HG03139 (cell line): ENCODE measurements at regions not wholly inside any gene's neighbourhood (a gene's known extent, or its start where the extent isn't known, plus 50 kb on each side); places are given as distances from the start of the nearest gene placed in this dataset.

ENCODE experiments used
- ATAC-seq: cut with Tn5 transposase; IDR thresholded peaks from one replicate; pipeline ENCODE4 v1.9.1; 2021; ENCODE audit not compliant: unreplicated experiment

DNA sequence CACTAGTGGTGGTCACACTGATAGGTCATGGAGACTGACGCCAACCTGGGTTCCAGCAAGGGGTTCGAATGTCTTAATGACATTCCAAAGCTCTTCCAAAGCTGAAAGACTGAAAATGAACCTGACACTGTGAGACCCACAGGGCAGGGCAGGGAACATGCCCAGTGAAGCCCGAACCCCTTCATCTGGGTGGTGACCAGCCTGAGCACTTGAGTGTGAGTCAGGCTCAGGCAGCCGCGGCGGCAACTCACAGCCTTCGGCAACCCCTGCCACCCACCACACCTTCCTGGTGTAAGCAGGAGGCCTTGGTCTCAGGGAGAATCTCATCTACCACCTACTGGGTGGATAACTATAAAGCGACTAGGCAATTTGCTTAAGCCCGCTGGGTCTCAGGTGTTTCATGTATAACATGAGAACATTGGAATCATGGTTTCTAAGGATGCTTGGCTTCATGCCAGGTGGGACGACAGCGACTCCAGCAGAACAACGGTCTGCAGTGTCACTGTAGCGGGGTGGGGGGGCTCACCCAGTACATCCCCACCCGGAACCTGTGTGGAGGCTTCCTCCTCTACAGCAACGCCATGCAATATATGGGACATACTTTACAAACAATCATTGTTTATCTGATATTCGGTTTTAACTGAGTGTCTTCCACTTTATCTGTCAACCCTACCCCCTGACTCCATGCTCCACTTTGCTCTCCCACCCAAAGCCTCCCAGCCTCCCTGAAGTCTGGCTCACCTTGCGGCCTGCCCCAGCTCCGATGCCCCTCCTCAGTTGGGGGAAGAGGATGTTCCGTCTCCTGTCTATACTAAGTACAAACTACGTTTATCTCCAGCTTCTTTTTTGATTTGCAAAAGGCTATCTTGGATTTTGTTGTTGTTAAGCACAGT is 125.0 kb upstream of the MEF2A start:
- no peak for ATAC-seq

DNA sequence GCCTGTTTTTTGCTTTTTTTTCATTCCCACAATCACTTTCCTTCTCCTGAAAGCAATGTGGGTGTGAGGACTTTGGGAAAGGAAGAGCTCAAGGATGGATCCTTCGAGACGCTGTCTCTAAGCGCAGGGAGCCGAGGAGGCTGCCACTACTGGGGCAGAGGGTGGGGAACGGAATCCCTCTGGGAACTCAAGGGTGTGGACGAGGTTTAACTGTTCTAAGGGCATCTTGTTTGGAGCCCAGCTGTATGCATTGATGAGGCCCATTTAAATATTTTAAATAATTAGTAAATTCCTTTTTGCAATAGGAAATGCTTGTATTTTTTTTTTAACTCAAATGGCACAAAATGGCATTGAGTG is 124.4 kb upstream of the MEF2A start:
- ATAC-seq = no peak

DNA sequence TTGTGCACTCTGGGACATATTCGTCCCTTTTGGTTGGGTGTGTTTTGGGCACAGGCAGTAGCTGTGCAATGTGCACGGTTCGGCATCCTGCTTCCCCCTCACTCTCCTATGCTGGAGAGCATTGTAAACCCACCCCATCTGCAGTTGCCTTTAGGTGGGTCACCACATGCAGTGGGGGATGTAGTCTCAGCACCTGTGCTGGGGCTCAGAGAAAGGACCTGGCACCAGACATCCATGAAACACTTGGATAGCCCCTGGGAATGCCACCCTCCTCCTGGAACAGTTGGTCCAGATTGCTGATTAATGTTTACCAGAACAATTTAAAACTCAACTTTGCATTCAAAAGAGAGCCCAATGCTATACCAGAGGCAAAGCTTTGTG is 123.9 kb upstream of the MEF2A start:
- no peak for ATAC-seq

DNA sequence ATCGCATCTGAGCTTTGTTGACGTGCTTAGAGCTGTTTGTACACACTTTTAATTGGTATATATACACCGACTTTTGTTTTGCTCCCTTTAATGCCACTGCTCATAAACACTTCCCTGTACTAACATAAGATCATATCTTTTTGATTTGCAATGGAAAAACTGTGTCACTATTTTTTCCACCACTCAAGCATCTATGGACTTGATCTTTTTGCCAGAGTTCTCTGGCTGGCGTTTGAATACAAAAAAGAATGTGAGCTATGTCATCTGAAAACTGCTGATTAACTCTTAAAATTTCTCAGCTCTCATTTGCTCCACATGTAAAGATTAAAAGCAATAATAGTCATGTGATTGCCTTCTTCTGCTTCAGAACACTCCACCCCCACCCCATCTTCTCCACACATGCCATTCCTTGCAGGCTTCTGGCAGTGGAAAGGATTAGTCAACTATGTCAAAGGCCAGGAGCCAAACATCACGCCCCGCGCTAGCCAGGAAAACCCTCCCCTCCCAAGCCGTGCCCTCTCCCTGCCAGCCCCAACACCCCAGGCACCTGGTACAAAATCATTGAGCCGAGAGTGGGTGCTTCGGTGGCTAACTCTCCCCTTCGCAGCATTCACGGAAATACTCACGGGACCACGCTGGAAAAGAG is 123.4 kb upstream of the MEF2A start:
- ATAC-seq = no peak

DNA sequence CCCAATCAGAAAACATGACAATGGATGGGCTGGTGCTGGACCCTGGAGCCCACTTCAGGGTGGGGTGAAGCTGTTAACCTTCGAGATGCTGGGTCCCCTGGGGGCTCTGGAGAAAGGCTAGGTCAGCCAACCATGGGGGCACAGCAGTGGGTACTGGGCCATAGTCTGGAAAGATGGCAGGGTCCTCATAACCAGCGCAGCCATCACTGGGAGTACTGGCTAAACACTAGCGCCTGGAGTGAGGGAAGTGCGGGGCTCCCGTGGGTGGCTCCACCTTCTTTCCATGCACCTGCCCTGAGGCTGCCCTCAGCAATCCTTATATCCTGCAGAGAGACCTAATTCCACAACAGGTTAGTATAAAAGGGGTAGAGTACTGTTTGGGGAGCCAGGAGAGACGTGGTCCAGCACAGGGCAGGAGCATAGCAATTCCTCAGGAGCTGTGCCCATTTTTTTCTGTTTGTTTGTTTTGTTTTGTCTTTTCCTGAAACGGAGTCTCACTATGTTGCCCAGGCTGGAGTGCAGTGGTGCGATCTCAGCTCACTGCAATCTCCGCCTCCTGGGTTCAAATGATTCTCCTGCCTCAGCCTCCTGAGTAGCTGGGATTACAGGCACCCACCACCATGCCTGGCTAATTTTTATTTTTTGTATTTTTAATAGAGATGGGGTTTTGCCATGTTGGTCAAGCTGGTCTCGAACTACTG is 122.6 kb upstream of the MEF2A start:
- no peak for ATAC-seq

DNA sequence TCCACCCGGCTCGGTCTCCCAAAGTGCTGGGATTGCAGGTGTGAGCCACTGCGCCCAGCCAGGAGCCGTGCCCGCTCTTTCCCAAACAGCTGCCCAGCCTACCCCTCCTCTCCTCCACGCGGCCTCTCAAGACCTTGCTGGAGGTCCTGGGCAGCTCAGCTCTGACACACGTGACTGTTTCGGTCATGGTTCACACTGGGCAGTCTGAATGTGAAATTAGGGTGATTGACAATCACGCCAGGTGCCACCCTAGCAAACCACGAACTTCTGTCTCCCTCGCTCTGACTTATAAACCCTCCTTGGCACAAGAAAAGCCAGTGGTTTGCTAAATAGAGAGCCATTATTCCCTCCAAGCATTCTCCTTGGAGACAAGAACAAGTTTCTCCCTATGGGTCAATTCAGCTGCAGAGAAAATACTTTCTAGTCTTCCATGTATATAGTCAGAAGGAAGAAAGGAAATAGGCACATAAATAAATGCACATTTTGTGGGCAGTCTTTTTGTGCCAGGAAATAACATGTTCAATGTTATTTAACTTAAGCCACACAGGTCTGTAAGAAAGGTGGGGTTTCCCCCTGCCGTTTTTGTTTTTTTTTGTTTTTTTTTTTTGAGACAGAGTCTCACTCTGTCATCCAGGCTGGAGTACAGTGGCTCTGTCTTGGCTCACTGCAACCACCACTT is 121.9 kb upstream of the MEF2A start:
- ATAC-seq = no peak

DNA sequence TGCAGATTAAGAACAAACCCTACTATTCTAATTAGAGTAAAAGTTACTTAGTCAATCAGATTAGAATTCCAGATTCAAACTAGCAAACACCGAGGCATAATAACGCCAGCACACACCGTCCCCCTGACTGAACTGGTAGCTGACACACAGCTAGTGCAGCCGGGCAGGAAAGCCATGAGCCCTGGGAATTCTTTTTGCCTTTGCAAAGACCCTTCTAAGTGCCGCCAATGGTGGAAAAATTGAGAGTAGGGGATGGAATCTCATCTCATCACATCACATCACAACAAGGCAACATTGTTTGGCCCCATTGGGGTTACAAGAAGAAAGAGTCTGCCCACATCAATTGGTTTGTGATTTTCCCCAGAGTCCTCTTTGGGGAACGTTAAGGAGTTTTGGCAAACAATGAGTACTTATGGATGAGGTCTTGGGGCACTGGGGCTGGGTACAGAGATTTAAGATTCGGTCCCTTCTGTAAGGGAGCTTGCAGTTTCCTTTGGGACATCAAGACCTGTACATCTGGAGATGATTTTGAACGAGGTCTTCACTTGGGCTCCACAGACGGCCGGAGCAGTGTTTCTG is 120.4 kb upstream of the MEF2A start:
- no peak for ATAC-seq

DNA sequence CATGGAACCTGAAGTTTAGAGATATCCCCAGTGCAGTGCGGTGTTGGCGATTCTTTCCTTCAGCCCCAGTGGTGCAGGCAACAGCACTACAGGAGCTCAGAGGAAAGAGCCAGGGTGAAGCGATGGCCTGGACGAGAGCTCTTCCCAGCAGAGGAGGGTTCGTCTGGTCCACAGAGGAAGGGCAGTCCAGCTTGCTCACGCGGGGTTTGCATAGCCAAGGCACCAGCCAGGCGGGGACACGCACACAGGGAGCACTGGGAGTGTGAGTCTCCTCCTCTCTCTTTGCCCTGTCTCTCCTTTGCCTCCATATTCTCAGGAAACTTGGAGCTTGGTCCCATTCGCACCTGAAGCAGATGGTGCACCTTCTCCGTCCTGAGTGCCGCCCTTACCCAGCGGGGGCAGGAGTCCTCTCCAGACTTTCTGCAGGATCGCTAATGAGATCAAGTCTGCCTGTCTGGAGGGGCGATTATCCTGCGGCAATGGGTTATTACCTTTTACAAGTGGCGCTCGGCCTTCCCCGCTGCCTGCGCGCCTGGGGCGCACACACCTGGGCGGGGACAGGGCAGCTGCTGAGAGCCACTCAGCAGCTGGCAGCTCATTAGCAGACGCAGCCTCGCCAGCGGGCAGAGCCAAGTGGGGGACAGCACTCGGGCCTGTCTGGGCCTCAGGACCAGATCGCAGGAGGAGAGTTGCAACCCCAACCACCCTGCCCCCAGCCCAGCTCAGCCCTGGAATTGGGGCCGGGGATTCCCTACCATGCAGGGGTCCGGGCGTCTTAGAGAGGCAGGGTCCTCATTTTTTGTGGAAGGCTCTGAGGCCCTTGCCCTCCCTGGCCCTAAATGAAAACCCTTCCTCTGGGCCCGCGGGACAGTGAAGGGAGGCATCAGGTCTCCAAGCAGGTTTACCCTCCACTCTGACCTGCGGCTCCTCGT is 119.0 kb upstream of the MEF2A start:
- ATAC-seq = no peak

DNA sequence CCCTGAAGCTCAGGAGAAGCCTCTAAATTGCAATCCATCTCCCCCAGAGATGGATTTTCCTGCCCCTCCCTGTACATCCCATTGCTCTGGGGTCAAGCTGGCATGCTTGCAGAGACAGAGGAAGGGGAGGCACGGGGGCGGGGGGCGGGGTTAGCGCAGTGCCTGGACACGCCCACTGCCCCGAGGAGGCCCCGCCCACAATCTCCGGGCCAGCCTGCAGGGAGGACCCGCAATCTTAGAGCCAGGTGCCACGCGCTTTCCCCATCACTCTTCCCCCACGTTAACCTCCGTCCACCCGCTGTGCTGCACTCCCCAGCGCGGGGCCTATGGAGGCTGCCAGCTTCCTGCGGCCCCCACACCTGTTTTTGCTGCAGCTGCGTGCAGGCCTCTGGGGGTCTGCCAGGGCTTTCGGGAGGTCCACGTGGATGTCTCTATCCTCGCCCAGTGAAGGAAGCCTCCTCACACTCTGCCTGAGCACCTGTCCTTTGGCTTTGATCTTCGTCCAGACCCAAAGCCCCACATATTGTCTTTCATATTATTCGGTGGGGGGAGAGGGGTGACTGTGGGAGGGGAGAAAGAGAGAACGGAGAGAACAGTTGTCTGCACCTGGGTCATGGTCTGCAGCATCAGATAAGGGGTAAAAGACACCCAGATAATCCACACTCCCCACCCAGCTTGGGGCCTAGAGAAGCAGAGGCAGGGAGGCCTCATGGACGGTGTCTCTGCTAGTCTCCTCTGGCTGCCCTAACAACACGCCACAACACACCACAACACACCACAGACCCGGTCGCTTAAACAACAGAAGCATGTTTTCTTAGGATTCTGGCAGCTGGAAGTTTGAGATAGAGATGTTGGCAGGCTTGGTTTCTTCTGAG is 118.0 kb upstream of the MEF2A start:
- no peak for ATAC-seq

DNA sequence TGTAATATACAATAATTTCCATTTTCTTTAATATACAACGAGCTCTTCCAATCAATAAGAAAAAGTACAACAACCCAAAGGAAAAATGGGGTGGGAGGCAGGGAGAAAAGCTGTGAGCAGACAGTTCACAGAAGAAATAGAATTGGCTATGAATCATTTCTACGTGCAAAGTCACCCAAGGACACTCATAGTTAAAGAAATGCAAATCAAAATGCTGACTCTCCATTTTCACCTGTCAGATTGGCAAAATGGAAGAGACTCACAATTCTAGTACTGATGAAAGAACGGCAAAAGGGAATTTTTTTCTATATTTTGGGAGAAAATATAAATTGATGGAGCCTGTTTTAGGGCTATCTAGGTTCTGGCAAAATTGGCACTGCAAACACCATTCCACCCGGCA is 116.3 kb upstream of the MEF2A start:
- no peak for ATAC-seq

DNA sequence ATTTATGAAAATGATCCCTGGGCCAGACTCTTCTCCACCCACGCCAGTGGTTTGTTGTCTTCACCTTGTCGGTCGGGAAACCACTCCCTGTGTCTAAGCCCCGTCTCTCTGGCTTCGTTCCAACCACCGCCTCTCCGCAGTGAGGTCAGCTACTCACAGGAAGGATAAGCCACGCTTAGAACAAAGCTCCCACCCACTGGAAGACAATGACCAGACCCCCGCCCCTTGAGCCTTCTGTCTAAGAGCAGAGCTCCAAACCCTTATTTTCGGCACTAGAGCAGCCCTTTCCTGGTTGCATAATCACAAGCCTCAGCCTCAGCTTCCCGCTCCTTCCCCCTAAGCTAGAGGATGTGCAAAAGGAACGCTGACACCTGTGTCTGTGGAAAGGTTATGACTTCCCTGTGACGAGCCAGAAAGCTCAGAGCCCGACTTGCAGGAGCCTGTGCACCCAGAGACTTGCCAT is 114.9 kb upstream of the MEF2A start:
- ATAC-seq = no peak

DNA sequence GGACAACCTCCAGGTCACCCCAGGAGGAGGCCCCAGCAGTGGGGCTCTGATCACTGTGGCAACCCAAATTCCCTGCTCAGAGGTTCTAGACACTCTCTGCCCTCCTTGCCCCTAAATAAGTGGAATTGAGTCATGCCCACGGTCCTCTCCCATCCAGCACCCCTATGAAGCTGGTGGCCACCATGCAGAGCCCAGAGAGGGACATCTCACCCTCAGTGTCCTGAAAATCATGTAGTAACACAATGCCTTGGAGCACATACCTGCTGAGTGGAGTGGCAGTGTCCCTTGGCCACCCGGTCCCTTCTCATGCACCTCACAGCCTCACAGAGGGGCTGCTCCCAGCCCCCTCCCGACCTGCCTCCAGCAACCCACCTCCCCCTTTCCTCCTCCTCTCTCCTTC is 114.3 kb upstream of the MEF2A start:
- ATAC-seq = no peak

DNA sequence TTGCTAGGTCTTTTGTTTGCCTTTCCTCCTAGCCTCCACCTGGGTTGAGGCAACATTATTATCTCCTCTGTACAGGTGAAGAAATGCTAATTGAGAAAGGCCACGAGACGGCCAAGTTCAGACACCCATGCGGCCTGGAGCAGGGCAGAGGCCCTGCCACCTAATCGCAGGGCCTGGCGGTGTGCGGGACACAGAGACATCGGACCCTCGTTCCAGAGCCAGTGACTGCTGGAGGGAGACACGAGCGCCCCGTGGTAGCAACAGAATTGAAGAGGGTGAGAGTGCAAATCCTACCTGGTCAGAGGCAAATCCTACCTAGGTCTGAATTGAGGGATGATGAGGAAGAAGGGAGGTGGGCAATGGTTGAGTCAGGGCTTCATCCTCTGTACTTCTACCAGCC is 113.8 kb upstream of the MEF2A start:
- ATAC-seq = no peak

DNA sequence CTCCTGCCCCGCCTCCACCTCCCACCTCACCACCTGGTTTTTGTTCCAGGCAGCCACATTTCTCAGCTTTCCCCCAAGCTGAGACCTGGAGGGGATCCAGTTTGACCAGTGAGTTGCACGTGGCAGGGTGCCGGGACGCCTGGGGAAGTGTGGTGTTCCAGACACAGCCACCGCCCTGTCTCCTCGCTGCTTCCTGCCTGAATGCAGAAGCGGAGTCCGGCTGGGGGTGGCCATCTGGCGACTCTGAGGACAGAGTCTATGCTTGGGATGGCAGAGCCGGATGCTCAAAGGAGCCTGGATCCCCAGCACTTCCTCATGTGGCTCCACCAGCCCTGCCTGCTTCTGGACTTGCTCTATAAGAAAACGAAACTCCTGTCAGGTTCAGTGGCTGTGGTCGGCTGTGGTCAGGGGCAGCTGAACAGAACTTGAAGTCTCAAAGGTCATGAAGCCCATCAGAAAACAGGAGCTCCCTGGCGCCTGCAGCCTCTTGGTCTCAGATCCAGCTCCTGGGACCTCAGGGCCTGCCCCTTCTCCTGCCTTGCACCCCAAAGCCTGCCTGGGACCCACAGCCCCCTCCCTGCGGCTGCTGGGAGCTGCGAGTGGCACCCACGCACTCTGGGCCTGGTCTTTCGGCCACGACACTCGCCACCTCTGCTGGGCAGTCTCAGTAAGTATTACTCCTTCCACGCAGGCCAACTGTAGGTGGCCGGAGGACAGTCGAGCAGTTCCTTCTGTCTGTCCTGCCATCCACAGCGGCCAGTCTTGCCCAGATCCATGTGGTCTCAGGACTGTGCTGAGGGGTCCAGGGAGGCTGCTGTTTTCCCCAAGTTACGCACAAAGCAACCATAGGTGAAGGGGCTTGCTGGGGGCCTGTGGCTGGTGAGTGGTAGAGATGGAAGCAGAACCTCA is 112.8 kb upstream of the MEF2A start:
- ATAC-seq = peak; percentile 81

DNA sequence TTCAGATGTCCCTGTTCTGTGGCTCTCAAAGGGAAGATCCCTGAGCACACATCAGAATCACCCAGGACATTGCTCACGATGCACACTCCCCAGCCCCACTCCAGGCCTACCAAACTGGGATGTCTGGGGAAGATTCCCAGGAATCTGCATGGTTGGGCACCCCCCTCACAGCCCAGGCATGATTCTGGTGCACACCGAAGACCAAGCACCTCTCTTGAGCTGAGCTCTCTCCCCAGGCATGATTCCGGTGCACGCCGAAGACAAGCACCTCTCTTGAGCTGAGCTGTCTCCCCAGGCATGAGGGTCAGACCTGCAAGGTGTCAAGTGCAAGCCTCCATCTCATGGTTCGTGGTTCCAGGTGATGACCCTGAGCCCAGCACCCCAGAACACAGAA is 112.2 kb upstream of the MEF2A start:
- no peak for ATAC-seq

DNA sequence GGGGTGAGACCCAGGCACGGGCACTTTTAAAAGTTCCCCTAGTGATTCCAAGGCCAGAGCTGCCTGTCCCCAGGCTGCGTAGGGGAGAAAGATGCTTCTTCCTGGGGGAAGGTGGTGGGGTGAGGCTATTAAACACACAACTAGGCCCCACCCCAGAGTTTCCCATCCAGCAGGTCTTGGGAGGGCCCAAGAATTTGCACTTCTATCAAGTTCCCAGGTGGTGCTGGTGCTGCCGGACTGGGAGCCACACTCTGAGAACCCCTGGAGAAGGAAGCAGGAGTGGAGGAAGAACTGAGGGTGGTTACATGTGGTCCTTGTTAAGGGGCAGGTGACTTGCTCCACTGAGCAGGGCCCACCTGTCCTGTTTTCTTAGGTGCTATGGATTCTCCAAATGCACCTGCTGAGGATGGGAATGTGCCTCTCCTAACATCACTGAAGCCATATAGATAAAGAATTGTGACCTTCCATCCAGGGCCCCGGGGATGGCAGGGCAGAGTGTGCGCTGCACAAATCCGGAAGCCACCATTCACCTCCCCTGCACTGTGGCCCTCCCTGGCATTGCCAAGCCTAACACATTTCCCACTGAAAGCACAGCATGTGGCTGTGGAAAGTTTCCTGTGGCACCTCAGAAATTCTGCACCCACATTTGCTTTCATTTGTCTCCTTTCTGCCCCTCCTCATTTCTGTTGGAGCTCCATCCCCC is 111.5 kb upstream of the MEF2A start:
- no peak for ATAC-seq
